Panc1 (cell line): ENCODE measurements at regions not wholly inside any gene's neighbourhood (a gene's known extent, or its start where the extent isn't known, plus 50 kb on each side); places are given as distances from the start of the nearest gene placed in this dataset.

ENCODE experiments used
- POLR2AphosphoS5 ChIP-seq: IDR thresholded peaks from 2 replicates; pipeline ENCODE4 v1.6.1; 2012; ENCODE audit warnings: mild to moderate bottlenecking, low read depth, low read length, moderate library complexity
- SIN3A ChIP-seq: IDR thresholded peaks from 2 replicates; pipeline ENCODE4 v1.6.1; 2012; ENCODE audit warnings: low read depth, mild to moderate bottlenecking, low read length, moderate library complexity, borderline replicate concordance; ENCODE audit not compliant: insufficient read depth
- TF ChIP-seq, protein P1 (sequence below): fragments of 450-650 bp; IDR thresholded peaks from 2 replicates; pipeline ENCODE4 v1.5.1; 2017; ENCODE audit warnings: mild to moderate bottlenecking
- TF ChIP-seq, protein P2 (sequence below), 2 experiments: IDR thresholded peaks; 2 replicates each; pipeline ENCODE4 v1.6.1; 2011 to 2012; ENCODE audit warnings: low read depth in 2 of 2, control low read depth in 1 of 2, low read length in 1 of 2, mild to moderate bottlenecking in 1 of 2, moderate library complexity in 1 of 2; ENCODE audit not compliant: insufficient read depth in 1 of 2

DNA sequence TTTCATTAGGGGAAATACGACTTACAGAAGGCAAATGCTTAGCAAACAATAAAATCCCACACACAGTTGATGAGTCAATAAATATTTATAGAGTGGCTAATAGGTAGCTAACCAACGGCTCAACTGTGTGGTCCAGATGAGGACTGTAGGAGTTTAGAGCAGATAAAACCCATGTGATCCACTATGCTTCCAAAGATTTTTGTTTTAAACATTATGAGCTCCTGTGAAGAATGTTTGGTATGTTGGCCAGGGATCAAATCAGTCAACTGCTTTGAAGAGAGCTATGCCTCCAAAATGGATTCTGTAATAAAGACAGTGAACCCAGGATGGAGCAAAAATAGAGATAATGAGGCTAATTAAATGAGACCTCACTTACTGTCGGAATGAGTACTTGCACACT lies 72.3 kb upstream of the COL11A1 start:
- TF ChIP-seq, protein P1, sequence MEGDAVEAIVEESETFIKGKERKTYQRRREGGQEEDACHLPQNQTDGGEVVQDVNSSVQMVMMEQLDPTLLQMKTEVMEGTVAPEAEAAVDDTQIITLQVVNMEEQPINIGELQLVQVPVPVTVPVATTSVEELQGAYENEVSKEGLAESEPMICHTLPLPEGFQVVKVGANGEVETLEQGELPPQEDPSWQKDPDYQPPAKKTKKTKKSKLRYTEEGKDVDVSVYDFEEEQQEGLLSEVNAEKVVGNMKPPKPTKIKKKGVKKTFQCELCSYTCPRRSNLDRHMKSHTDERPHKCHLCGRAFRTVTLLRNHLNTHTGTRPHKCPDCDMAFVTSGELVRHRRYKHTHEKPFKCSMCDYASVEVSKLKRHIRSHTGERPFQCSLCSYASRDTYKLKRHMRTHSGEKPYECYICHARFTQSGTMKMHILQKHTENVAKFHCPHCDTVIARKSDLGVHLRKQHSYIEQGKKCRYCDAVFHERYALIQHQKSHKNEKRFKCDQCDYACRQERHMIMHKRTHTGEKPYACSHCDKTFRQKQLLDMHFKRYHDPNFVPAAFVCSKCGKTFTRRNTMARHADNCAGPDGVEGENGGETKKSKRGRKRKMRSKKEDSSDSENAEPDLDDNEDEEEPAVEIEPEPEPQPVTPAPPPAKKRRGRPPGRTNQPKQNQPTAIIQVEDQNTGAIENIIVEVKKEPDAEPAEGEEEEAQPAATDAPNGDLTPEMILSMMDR: no peak
- no peak for TF ChIP-seq POLR2AphosphoS5
- TF ChIP-seq, protein P2, sequence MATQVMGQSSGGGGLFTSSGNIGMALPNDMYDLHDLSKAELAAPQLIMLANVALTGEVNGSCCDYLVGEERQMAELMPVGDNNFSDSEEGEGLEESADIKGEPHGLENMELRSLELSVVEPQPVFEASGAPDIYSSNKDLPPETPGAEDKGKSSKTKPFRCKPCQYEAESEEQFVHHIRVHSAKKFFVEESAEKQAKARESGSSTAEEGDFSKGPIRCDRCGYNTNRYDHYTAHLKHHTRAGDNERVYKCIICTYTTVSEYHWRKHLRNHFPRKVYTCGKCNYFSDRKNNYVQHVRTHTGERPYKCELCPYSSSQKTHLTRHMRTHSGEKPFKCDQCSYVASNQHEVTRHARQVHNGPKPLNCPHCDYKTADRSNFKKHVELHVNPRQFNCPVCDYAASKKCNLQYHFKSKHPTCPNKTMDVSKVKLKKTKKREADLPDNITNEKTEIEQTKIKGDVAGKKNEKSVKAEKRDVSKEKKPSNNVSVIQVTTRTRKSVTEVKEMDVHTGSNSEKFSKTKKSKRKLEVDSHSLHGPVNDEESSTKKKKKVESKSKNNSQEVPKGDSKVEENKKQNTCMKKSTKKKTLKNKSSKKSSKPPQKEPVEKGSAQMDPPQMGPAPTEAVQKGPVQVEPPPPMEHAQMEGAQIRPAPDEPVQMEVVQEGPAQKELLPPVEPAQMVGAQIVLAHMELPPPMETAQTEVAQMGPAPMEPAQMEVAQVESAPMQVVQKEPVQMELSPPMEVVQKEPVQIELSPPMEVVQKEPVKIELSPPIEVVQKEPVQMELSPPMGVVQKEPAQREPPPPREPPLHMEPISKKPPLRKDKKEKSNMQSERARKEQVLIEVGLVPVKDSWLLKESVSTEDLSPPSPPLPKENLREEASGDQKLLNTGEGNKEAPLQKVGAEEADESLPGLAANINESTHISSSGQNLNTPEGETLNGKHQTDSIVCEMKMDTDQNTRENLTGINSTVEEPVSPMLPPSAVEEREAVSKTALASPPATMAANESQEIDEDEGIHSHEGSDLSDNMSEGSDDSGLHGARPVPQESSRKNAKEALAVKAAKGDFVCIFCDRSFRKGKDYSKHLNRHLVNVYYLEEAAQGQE (IDR thresholded peaks at IDR 0.05; ENCODE audit: insufficient read depth in 1 of 2, low read depth in 2 of 2, low read length in 1 of 2): no peak
- TF ChIP-seq SIN3A: no peak
